Heart right ventricle (tissue), 16 donors: ENCODE measurements at regions not wholly inside any gene's neighbourhood (a gene's known extent, or its start where the extent isn't known, plus 50 kb on each side); places are given as distances from the start of the nearest gene placed in this dataset.
A peak's percentile ranks its signal among the peaks of the same experiment; 100 is the strongest.

ENCODE experiments used
- ATAC-seq, 8 donors: fragments of 200-7000 bp; cut with Tn5 transposase; one replicate each; pipeline ENCODE4 v1.9.1; 2020; ENCODE audit warnings: mild to moderate bottlenecking in 8 of 8, moderate library complexity in 8 of 8, moderate number of reproducible peaks in 1 of 8
- DNase-seq, 2 donors: peaks; one replicate each; pipeline ENCODE4 v3.0.0-alpha.2; 2020
- H3K27ac ChIP-seq, 10 donors: fragments of 200-600 bp; sonication (generic) in 2 of 10; one replicate each; pipeline versions ENCODE4 v1.5.0 to v1.8.0; 2020 to 2022; ENCODE audit warnings: mild to moderate bottlenecking in 3 of 10
- H3K27me3 ChIP-seq, 7 donors: fragments of 200-600 bp; one replicate each; pipeline ENCODE4 v1.8.0; 2021 to 2022; ENCODE audit warnings: mild to moderate bottlenecking in 2 of 7
- H3K36me3 ChIP-seq, 9 donors: fragments of 200-600 bp; sonication (generic) in 1 of 9; one replicate each; pipeline versions ENCODE4 v1.5.0 to v1.8.0; 2020 to 2022; ENCODE audit warnings: mild to moderate bottlenecking in 2 of 9
- H3K4me1 ChIP-seq, 9 donors: fragments of 200-600 bp; sonication (generic) in 1 of 9; one replicate each; pipeline versions ENCODE4 v1.5.0 to v1.8.0; 2020 to 2022; ENCODE audit warnings: mild to moderate bottlenecking in 4 of 9
- H3K4me3 ChIP-seq, 10 donors: fragments of 200-600 bp; sonication (generic) in 2 of 10; one replicate each; pipeline versions ENCODE4 v1.5.0 to v1.8.0; 2020 to 2022; ENCODE audit warnings: mild to moderate bottlenecking in 7 of 10, moderate library complexity in 2 of 10
- H3K9me3 ChIP-seq, 11 donors: fragments of 200-600 bp in 10 of 11; sonication (generic) in 2 of 11; one replicate each; pipeline versions ENCODE4 v1.5.0 to v1.8.0; 2013 to 2022; ENCODE audit warnings: mild to moderate bottlenecking in 2 of 11, control low read depth in 1 of 11, moderate library complexity in 1 of 11
- WGBS, 2 donors: extraction: QIAGEN DNeasy Blood & Tissue Kit; methylation state at CpG; one replicate each; pipeline ENCODE4 v1.1.7; 2013; ENCODE audit warnings: inconsistent platforms in 1 of 2; 5-methylcytosine and 5-hydroxymethylcytosine counted together
- intact Hi-C, 10 donors: fragments of 100-400 bp; cut with DNase I; formaldehyde crosslinking; loops; one replicate each; pipeline versions ENCODE4 v1.11.1 to v1.14.2; 2022
- TF ChIP-seq, protein P1 (sequence below), 9 donors: fragments of 200-600 bp; sonication (generic) in 2 of 9; IDR thresholded peaks; one replicate each; pipeline versions ENCODE4 v1.5.0 to v1.8.0; 2021 to 2022; ENCODE audit warnings: antibody characterized with exemption in 9 of 9, mild to moderate bottlenecking in 5 of 9, moderate library complexity in 1 of 9
- donor health status: Arrhythmogenic right ventricular cardiomyopathy.
- donor health status: ischemic (EF 13 %, LVEDD 7.1; RV severe dilation, severe dysfunction).
- donor health status: healthy with polysubstance abuse.
- donor health status: DM: no; HTN: yes; CAD: no.
- donor health status: DM: no; HTN: no; CAD: no.
- donor health status: ischemic (EF 25% LVEDD 6.9; RV normal size, moderate dysfunction).
- donor health status: ischemic (EF 25% LVEDD 5.7; RV mildly dilated, moderate dysfunction).
- donor health status: healthy.
- donor health status: DM: yes; HTN: yes; CAD: no.
- donor health status: Ischemic cardiomyopathy.
- donor health status: ischemic (EF 35%, LVEDD 5.7; RV mildly dilated, moderate dysfunction).
- donor health status: nonischemic (EF 11% LVEDD 7.7; RV severe dilation, severe dysfunction).
- donor health status: DM: yes; HTN: yes; CAD: no.
- donor health status: PGD.
- donor health status: ischemic (EF 29% LVEDD 5.4; RV normal size, mild dysfunction).
- donor health status: nonischemic (EF 23%, LVEDD 6.1; RV moderate dilation, normal function).

DNA sequence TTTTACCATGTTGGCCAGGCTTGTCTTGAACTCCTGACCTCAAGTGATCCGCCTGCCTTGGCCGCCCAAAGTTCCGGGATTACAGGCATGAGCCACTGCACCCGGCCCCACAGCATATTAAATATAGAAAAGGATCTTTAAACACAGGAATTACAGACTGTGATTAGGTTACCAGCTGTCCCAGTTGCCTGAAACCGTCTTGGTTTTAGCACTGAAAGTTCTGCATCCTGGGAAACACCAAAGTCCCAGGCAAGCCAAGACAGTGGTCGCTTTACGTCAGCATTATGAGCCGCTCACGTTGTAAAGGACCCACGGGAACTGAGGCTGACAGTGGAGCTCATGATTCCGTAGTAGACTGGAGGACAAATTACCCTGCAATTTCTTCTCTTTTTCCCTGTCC, 69.0 kb upstream of the FAM180A start:
- intact Hi-C loops = loop anchor here in 2 of 10 donors (5.0 to 10.0 kb wide), 2 partner anchors 40 to 97 kb away; no protein-coding TSS in a partner anchor
- peak in 1 of 2 donors; percentile 13 for DNase-seq
- peak overlapping the region in 2 of 10 donors; percentile 25 to 53 for H3K27ac ChIP-seq
- no peaks in the 10 kb centered on the region for H3K4me1 ChIP-seq
- no peak overlapping the region for H3K4me3 ChIP-seq
- ATAC-seq = peak in 7 of 8 donors; percentile 50 to 75 (median 72)
- H3K27me3 ChIP-seq = no peaks in the 10 kb centered on the region
- 64 to 69% methylated on average over 11 of the region's 11 CpGs for WGBS, 2 donors
- H3K36me3 ChIP-seq = no peaks in the 10 kb centered on the region
- H3K9me3 ChIP-seq = no peaks in the 10 kb centered on the region
- TF ChIP-seq, protein P1, sequence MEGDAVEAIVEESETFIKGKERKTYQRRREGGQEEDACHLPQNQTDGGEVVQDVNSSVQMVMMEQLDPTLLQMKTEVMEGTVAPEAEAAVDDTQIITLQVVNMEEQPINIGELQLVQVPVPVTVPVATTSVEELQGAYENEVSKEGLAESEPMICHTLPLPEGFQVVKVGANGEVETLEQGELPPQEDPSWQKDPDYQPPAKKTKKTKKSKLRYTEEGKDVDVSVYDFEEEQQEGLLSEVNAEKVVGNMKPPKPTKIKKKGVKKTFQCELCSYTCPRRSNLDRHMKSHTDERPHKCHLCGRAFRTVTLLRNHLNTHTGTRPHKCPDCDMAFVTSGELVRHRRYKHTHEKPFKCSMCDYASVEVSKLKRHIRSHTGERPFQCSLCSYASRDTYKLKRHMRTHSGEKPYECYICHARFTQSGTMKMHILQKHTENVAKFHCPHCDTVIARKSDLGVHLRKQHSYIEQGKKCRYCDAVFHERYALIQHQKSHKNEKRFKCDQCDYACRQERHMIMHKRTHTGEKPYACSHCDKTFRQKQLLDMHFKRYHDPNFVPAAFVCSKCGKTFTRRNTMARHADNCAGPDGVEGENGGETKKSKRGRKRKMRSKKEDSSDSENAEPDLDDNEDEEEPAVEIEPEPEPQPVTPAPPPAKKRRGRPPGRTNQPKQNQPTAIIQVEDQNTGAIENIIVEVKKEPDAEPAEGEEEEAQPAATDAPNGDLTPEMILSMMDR (IDR thresholded peaks at IDR 0.05) = no peak

DNA sequence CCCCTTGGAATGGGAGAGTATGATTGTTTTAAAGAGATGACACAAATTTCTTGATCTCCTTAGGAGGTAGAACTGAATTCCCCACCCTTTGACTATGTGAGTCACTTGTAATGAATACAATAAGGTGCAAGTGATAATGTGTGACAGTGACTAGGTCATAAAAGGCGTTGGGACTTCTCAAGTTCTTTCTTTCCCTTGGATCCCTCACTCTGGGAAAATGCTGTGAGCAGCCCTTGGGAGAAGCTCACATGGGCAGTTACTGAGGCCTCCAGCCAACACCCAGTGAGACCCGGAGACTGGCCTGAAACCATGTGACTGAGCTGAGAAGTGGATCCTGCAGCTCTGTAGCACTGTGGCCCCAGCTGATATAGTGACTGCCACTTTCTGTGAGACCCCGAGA, 66.4 kb upstream of the FAM180A start:
- intact Hi-C loops = loop anchor here in 2 of 10 donors (5.0 to 10.0 kb wide), 2 partner anchors 42 to 100 kb away; no protein-coding TSS in a partner anchor
- TF ChIP-seq, protein P1 (IDR thresholded peaks at IDR 0.05) = no peak
- no peak overlapping the region for H3K27ac ChIP-seq

DNA sequence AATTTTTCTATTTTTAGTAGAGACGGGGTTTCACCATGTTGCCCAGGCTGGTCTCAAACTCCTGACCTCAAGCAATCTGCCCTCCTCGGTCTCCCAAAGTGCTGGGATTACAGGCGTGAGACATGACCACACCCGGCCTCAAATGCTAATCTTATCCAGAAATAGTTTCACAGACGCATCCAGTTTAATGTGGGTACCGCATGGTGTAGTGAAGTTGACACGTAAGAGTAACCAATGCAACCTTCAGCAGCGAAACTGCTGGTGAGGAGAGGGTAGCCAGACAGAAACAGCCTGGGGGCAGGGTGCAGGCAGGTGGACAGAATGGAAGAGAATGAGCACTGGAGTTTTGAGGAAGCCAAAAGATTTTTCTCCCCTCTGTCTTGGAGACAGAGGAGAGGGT, 63.5 kb upstream of the FAM180A start:
- no peaks in the 10 kb centered on the region for H3K36me3 ChIP-seq
- no peak overlapping the region for H3K27ac ChIP-seq
- intact Hi-C loops = loop anchor here in 2 of 10 donors (5.0 to 10.0 kb wide), 2 partner anchors 103 to 1010 kb away; no protein-coding TSS in a partner anchor
- no peak overlapping the region for H3K4me3 ChIP-seq
- H3K27me3 ChIP-seq = no peaks in the 10 kb centered on the region
- no peak for ATAC-seq
- TF ChIP-seq, protein P1 (IDR thresholded peaks at IDR 0.05) = no peak
- no peaks in the 10 kb centered on the region for H3K9me3 ChIP-seq
- H3K4me1 ChIP-seq = peaks cover 0 to 16% (median 11%) of the 10 kb centered on the region in 9 donors
- 65 to 73% methylated on average over 8 of the region's 8 CpGs for WGBS, 2 donors
- DNase-seq = no peak

More for the DNA sequence above, 66.4 kb upstream of the FAM180A start:
- no peaks in the 10 kb centered on the region for H3K4me1 ChIP-seq
- DNase-seq (no peak), ATAC-seq (no peak)
- WGBS, 2 donors = 72 to 76% methylated on average over 3 of the region's 3 CpGs
- no peaks in the 10 kb centered on the region for H3K9me3 ChIP-seq
- H3K4me3 ChIP-seq = no peak overlapping the region
- H3K27me3 ChIP-seq = no peaks in the 10 kb centered on the region
- no peaks in the 10 kb centered on the region for H3K36me3 ChIP-seq

DNA sequence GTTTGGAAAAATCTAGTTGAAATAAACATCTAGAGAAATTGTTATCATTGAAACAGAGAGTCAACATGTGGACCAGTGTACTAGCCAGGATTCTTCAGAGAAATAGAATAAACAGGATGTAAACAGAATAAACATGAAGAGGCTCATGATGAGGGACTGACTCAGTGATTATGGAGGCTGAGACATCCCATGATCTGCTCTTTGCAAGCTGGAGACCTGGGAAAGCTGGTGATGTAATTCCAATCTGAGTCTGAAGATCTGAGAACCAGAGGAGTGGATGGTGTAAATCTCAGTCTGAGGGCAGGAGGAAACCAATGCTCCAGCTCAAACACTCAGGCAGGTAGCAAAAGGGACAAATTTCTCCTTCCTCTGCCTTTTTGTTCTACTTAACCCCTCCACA, 62.9 kb upstream of the FAM180A start:
- H3K4me1 ChIP-seq = peaks cover 0 to 16% (median 11%) of the 10 kb centered on the region in 9 donors
- H3K27me3 ChIP-seq = no peaks in the 10 kb centered on the region
- no peaks in the 10 kb centered on the region for H3K9me3 ChIP-seq
- H3K36me3 ChIP-seq = no peaks in the 10 kb centered on the region
- DNase-seq = no peak
- TF ChIP-seq, protein P1 (IDR thresholded peaks at IDR 0.05) = no peak
- no peak for ATAC-seq
- intact Hi-C loops = loop anchor here in 2 of 10 donors (5.0 to 10.0 kb wide), 2 partner anchors 103 to 1011 kb away; no protein-coding TSS in a partner anchor
- H3K4me3 ChIP-seq = no peak overlapping the region
- H3K27ac ChIP-seq = no peak overlapping the region
